Prostate gland (tissue), 2 donors: ENCODE measurements at regions not wholly inside any gene's neighbourhood (a gene's known extent, or its start where the extent isn't known, plus 50 kb on each side); places are given as distances from the start of the nearest gene placed in this dataset.
"Not testable (repeated sequence)": the region's sequence is repeated elsewhere in the genome, so short reads cannot be mapped to it uniquely, and the experiment has no call there.

Experiments
- DNase-seq: peaks from one replicate; pipeline ENCODE4 v3.0.0-alpha.2; 2019; ENCODE audit warnings: low spot score
- H3K27ac ChIP-seq, 2 donors: fragments of 200-600 bp; sonication (generic); 2 replicates each; pipeline ENCODE4 v1.5.1; 2017 to 2019
- H3K27me3 ChIP-seq: fragments of 200-600 bp; sonication (generic); replicated peaks from 2 replicates; pipeline ENCODE4 v1.5.1; 2019; ENCODE audit not compliant: insufficient read depth
- H3K36me3 ChIP-seq, 2 donors: fragments of 200-600 bp; sonication (generic); 1 replicate in 1 of 2; 2 replicates in 1 of 2; pipeline versions ENCODE4 v1.5.1 to v1.8.1; 2017 to 2019
- H3K4me1 ChIP-seq: fragments of 200-600 bp; sonication (generic); replicated peaks from 2 replicates; pipeline ENCODE4 v1.5.1; 2019
- H3K4me3 ChIP-seq, 2 donors: fragments of 200-600 bp; sonication (generic); 2 replicates each; pipeline ENCODE4 v1.5.1; 2017 to 2019
- H3K9me3 ChIP-seq: fragments of 200-600 bp; sonication (generic); 2 replicates; pipeline ENCODE4 v1.5.1; 2017
- CTCF ChIP-seq, 4 experiments: fragments of 200-600 bp in 2 of 4; fragments of 450-650 bp in 2 of 4; sonication (generic) in 2 of 4; IDR thresholded peaks; 1 replicate in 3 of 4; 2 replicates in 1 of 4; pipeline ENCODE4 v1.5.1; 2016 to 2019; ENCODE audit warnings: antibody characterized with exemption in 4 of 4, mild to moderate bottlenecking in 2 of 4, moderate library complexity in 2 of 4
- POLR2A ChIP-seq: fragments of 450-650 bp; IDR thresholded peaks from one replicate; pipeline ENCODE4 v1.6.1; 2016; ENCODE audit warnings: antibody characterized with exemption, mild to moderate bottlenecking
- POLR2AphosphoS5 ChIP-seq: sonication (generic); formaldehyde crosslinking; IDR thresholded peaks from one replicate; pipeline ENCODE4 v1.6.1; 2017; ENCODE audit warnings: antibody characterized with exemption
- WGBS: methylation state at CpG from one replicate; pipeline ENCODE4 v1.1.5; 2018; 5-methylcytosine and 5-hydroxymethylcytosine counted together
- intact Hi-C: fragments of 100-400 bp; cut with DNase I; formaldehyde crosslinking; loops from one replicate; pipeline ENCODE4 v1.14.2; 2022

GRCh38 chr11:86149792-86150191, 80.9 kb upstream of the PICALM start:
- Histone ChIP-seq H3K27ac (no peak overlapping the region), H3K9me3 (no peaks in the 10 kb centered on the region), H3K4me1 (no peaks in the 10 kb centered on the region), H3K4me3 (no peak overlapping the region), H3K27me3 (no peaks in the 10 kb centered on the region), H3K36me3 (no peaks in the 10 kb centered on the region)
- intact Hi-C loops, result no loop called here
- no peak for DNase-seq
- 51% methylated on average over 2 of the region's 2 CpGs for WGBS
- no peak for TF ChIP-seq POLR2AphosphoS5
- TF ChIP-seq POLR2A, result no peak
- TF ChIP-seq CTCF (IDR thresholded peaks at IDR 0.05), result no peak

GRCh38 chr11:86148345-86148747, 79.5 kb upstream of the PICALM start:
- H3K27me3 ChIP-seq, result no peaks in the 10 kb centered on the region
- H3K27ac ChIP-seq, result no peak overlapping the region
- H3K4me1 ChIP-seq, result no peaks in the 10 kb centered on the region
- intact Hi-C loops, result no loop called here
- WGBS, result 90% methylated on average over 3 of the region's 3 CpGs
- no peak overlapping the region for H3K4me3 ChIP-seq
- TF ChIP-seq POLR2A (no peak), CTCF (IDR thresholded peaks at IDR 0.05) (no peak), POLR2AphosphoS5 (no peak)
- no peak for DNase-seq
- no peaks in the 10 kb centered on the region for H3K36me3 ChIP-seq
- H3K9me3 ChIP-seq, result no peaks in the 10 kb centered on the region

GRCh38 chr11:86147004-86147403, 78.1 kb upstream of the PICALM start:
- Histone ChIP-seq H3K4me1 (no peaks in the 10 kb centered on the region), H3K27me3 (no peaks in the 10 kb centered on the region), H3K27ac (no peak overlapping the region), H3K9me3 (no peaks in the 10 kb centered on the region), H3K36me3 (no peaks in the 10 kb centered on the region), H3K4me3 (no peak overlapping the region)
- intact Hi-C loops, result no loop called here
- TF ChIP-seq POLR2A, result no peak
- no peak for TF ChIP-seq POLR2AphosphoS5
- no peak for TF ChIP-seq CTCF (IDR thresholded peaks at IDR 0.05)
- DNase-seq, result no peak
- WGBS, result 99% methylated on average over 3 of the region's 3 CpGs

GRCh38 chr11:86145439-86146156, 76.7 kb upstream of the PICALM start:
- Histone ChIP-seq H3K4me3 (no peak overlapping the region), H3K27ac (no peak overlapping the region), H3K36me3 (no peaks in the 10 kb centered on the region), H3K9me3 (no peaks in the 10 kb centered on the region), H3K4me1 (no peaks in the 10 kb centered on the region), H3K27me3 (no peaks in the 10 kb centered on the region)
- intact Hi-C loops, result no loop called here
- 88% methylated on average over 5 of the region's 5 CpGs for whole genome bisulfite sequencing
- DNase-seq, result no peak
- TF ChIP-seq POLR2A, result no peak
- TF ChIP-seq CTCF (IDR thresholded peaks at IDR 0.05), result no peak
- TF ChIP-seq POLR2AphosphoS5, result no peak

- no peak overlapping the region for H3K4me3 ChIP-seq
- H3K36me3 ChIP-seq, result no peaks in the 10 kb centered on the region
- no peaks in the 10 kb centered on the region for H3K4me1 ChIP-seq
- intact Hi-C loops, result no loop called here
- H3K27ac ChIP-seq, result no peak overlapping the region
- TF ChIP-seq POLR2A (no peak), CTCF (IDR thresholded peaks at IDR 0.05) (no peak), POLR2AphosphoS5 (no peak)
- no peaks in the 10 kb centered on the region for H3K9me3 ChIP-seq
- 91% methylated on average over 3 of the region's 3 CpGs for WGBS
- no peak for DNase-seq
- no peaks in the 10 kb centered on the region for H3K27me3 ChIP-seq
These were observed 76.0 kb upstream of the PICALM start for GRCh38 chr11:86144846-86145245.

- H3K36me3 ChIP-seq, H3K27ac ChIP-seq, intact Hi-C loops, H3K4me3 ChIP-seq, H3K9me3 ChIP-seq, DNase-seq, H3K4me1 ChIP-seq, H3K27me3 ChIP-seq: not testable (repeated sequence)
- WGBS, result 98% methylated on average over 9 of the region's 9 CpGs
These were observed 75.2 kb upstream of the PICALM start for GRCh38 chr11:86144087-86144486.
